WERI-Rb-1 (cell line): ENCODE measurements at regions not wholly inside any gene's neighbourhood (a gene's known extent, or its start where the extent isn't known, plus 50 kb on each side); places are given as distances from the start of the nearest gene placed in this dataset.

Source experiments
- DNase-seq: peaks from one replicate; pipeline ENCODE4 v3.0.0-alpha.2; 2020
- H3K27ac ChIP-seq: fragments of 250-450 bp; sonication (Bioruptor Pico); 2 replicates; pipeline ENCODE4 v1.5.1; 2020; ENCODE audit warnings: mild to moderate bottlenecking, moderate library complexity
- H3K27me3 ChIP-seq: fragments of 250-450 bp; sonication (Bioruptor Pico); 2 replicates; pipeline ENCODE4 v1.5.1; 2021; ENCODE audit warnings: mild to moderate bottlenecking, low read depth, moderate library complexity; ENCODE audit not compliant: insufficient read depth, severe bottlenecking
- H3K36me3 ChIP-seq: fragments of 250-450 bp; sonication (Bioruptor Pico); 2 replicates; pipeline ENCODE4 v1.5.1; 2020; ENCODE audit warnings: mild to moderate bottlenecking, moderate library complexity
- H3K4me3 ChIP-seq: 2 replicates; pipeline ENCODE4 v1.5.1; 2011; ENCODE audit warnings: low read depth, mild to moderate bottlenecking, control low read depth, low read length
- H3K9me3 ChIP-seq: fragments of 250-450 bp; sonication (Bioruptor Pico); 2 replicates; pipeline ENCODE4 v1.5.1; 2021; ENCODE audit warnings: mild to moderate bottlenecking, moderate library complexity; ENCODE audit not compliant: severe bottlenecking
- CTCF ChIP-seq: IDR thresholded peaks from 2 replicates; pipeline ENCODE4 v1.5.1; 2011; ENCODE audit warnings: low read depth, mild to moderate bottlenecking, control low read depth, inconsistent platforms, low read length

- Histone ChIP-seq H3K27me3 (no peaks in the 10 kb centered on the region), H3K27ac (no peak overlapping the region), H3K36me3 (no peaks in the 10 kb centered on the region), H3K9me3 (peaks cover 4% of the 10 kb centered on the region), H3K4me3 (no peak overlapping the region)
- no peak for TF ChIP-seq CTCF
- DNase-seq: no peak
Observed at GRCh38 chr10:130387936-130388580, 251.9 kb downstream of the GLRX3 start.

GRCh38 chr10:130388746-130389145 lies 252.6 kb downstream of the GLRX3 start:
- Histone ChIP-seq H3K4me3 (no peak overlapping the region), H3K9me3 (peaks cover 4% of the 10 kb centered on the region), H3K36me3 (no peaks in the 10 kb centered on the region), H3K27me3 (no peaks in the 10 kb centered on the region), H3K27ac (no peak overlapping the region)
- TF ChIP-seq CTCF: no peak
- DNase-seq: no peak

GRCh38 chr10:130389906-130390305 lies 253.7 kb downstream of the GLRX3 start:
- no peak overlapping the region for H3K4me3 ChIP-seq
- peaks cover 3% of the 10 kb centered on the region for H3K9me3 ChIP-seq
- H3K36me3 ChIP-seq: no peaks in the 10 kb centered on the region
- no peak overlapping the region for H3K27ac ChIP-seq
- H3K27me3 ChIP-seq: no peaks in the 10 kb centered on the region
- no peak for TF ChIP-seq CTCF
- DNase-seq: no peak

- DNase-seq: no peak
- Histone ChIP-seq H3K9me3 (peaks cover 13% of the 10 kb centered on the region), H3K27ac (no peak overlapping the region), H3K27me3 (no peaks in the 10 kb centered on the region), H3K36me3 (no peaks in the 10 kb centered on the region), H3K4me3 (no peak overlapping the region)
- no peak for TF ChIP-seq CTCF
Observed at GRCh38 chr10:130392031-130392430, 255.8 kb downstream of the GLRX3 start.

- no peak for DNase-seq
- no peaks in the 10 kb centered on the region for H3K27me3 ChIP-seq
- no peaks in the 10 kb centered on the region for H3K36me3 ChIP-seq
- peaks cover 13% of the 10 kb centered on the region for H3K9me3 ChIP-seq
- H3K27ac ChIP-seq: no peak overlapping the region
- no peak for TF ChIP-seq CTCF
- no peak overlapping the region for H3K4me3 ChIP-seq
Observed at GRCh38 chr10:130393342-130393741, 257.2 kb downstream of the GLRX3 start.

GRCh38 chr10:130394832-130395231 lies 258.6 kb downstream of the GLRX3 start:
- Histone ChIP-seq H3K27me3 (no peaks in the 10 kb centered on the region), H3K9me3 (peaks cover 13% of the 10 kb centered on the region), H3K4me3 (no peak overlapping the region), H3K27ac (no peak overlapping the region), H3K36me3 (no peaks in the 10 kb centered on the region)
- no peak for TF ChIP-seq CTCF
- no peak for DNase-seq
